PC-9 (cell line): ENCODE measurements at regions not wholly inside any gene's neighbourhood (a gene's known extent, or its start where the extent isn't known, plus 50 kb on each side); places are given as distances from the start of the nearest gene placed in this dataset.

Source experiments
- CTCF ChIP-seq: fragments of 200-600 bp; sonication (generic); conservative IDR thresholded peaks from 2 replicates; pipeline ENCODE4 v1.6.1; 2017; ENCODE audit warnings: mixed run types, antibody characterized with exemption, mild to moderate bottlenecking, moderate library complexity
- EZH2 ChIP-seq: fragments of 200-600 bp; sonication (generic); IDR thresholded peaks from 2 replicates; pipeline ENCODE4 v1.8.0; 2017; ENCODE audit warnings: antibody characterized with exemption, low read depth

- TF ChIP-seq CTCF: no peak
- no peak for TF ChIP-seq EZH2
Measured at GRCh38 chr7:84461093-84461492, 266.5 kb upstream of the SEMA3A start.
